ENCODE measurements at regions not wholly inside any gene's neighbourhood (a gene's known extent, or its start where the extent isn't known, plus 50 kb on each side); places are given as distances from the start of the nearest gene placed in this dataset.

- no peak for FAIRE-seq
- DNase-seq (ENCODE audit: insufficient read length, low spot score) = no peak
- TF ChIP-seq PAX5 (IDR thresholded peaks at IDR 0.05; ENCODE audit: insufficient read depth, low read length, severe bottlenecking) (no peak), TAF1 (IDR thresholded peaks at IDR 0.05; ENCODE audit: low read depth, low read length) (no peak), POLR2A (IDR thresholded peaks at IDR 0.05; ENCODE audit: low read depth, low read length) (no peak), POU2F2 (IDR thresholded peaks at IDR 0.05; ENCODE audit: low read depth, low read length) (no peak), SPI1 (IDR thresholded peaks at IDR 0.05; ENCODE audit: low read depth, low read length) (no peak), POLR2AphosphoS5 (IDR thresholded peaks at IDR 0.05; ENCODE audit: low read depth, low read length) (no peak)
These were observed 290.5 kb downstream of the HAPSTR1 start for GRCh38 chr16:9381905-9382304.

DNA sequence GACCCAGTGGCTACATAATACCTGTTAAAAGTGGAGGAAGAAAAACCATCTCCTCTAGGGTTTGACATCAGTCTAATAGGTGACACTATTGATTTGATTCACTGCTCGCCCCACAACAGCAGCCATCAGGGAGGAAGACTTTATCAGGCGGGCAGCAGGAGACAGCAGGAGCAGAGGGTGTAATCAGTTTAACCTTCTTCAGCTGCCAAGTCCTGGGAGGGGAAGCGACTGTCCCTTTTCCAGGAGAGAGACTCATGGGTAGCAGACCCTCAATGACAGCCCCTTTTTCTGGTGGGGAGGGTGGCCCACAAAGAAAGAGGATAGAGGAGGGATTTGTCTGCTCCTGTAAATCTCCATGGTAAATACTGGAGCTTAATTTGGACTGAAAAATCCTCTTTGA, 291.8 kb downstream of the HAPSTR1 start:
- FAIRE-seq = no peak
- DNase-seq (ENCODE audit: insufficient read length, low spot score) = no peak
- no peak for TF ChIP-seq TAF1 (IDR thresholded peaks at IDR 0.05; ENCODE audit: low read depth, low read length)
- TF ChIP-seq POU2F2 (IDR thresholded peaks at IDR 0.05; ENCODE audit: low read depth, low read length) = no peak
- TF ChIP-seq SPI1 (IDR thresholded peaks at IDR 0.05; ENCODE audit: low read depth, low read length) = no peak
- TF ChIP-seq POLR2AphosphoS5 (IDR thresholded peaks at IDR 0.05; ENCODE audit: low read depth, low read length) = no peak
- TF ChIP-seq POLR2A (IDR thresholded peaks at IDR 0.05; ENCODE audit: low read depth, low read length) = no peak
- TF ChIP-seq PAX5 (IDR thresholded peaks at IDR 0.05; ENCODE audit: insufficient read depth, low read length, severe bottlenecking) = no peak

DNA sequence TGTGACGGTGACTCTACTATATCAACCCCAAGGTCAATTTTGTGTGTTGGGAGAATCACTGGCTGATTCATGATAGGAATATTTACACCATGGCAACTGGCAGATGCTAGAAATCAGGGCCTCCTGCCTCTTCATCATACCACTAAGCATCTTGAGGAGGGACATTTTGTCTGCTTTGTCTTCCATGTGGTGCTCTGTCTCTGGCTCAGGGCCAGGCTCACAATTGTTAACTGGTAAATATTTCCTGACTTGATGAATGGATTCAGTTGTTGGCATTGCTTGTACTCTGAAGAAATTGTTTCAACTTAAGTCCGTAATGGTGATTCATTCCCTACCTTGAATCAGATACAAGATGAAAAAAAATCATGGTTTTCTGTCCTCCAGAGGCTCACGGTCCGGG, 292.7 kb downstream of the HAPSTR1 start:
- no peak for FAIRE-seq
- TF ChIP-seq POU2F2 (IDR thresholded peaks at IDR 0.05; ENCODE audit: low read depth, low read length) = no peak
- no peak for TF ChIP-seq POLR2AphosphoS5 (IDR thresholded peaks at IDR 0.05; ENCODE audit: low read depth, low read length)
- TF ChIP-seq SPI1 (IDR thresholded peaks at IDR 0.05; ENCODE audit: low read depth, low read length) = no peak
- TF ChIP-seq TAF1 (IDR thresholded peaks at IDR 0.05; ENCODE audit: low read depth, low read length) = no peak
- no peak for TF ChIP-seq POLR2A (IDR thresholded peaks at IDR 0.05; ENCODE audit: low read depth, low read length)
- no peak for TF ChIP-seq PAX5 (IDR thresholded peaks at IDR 0.05; ENCODE audit: insufficient read depth, low read length, severe bottlenecking)
- no peak for DNase-seq (ENCODE audit: insufficient read length, low spot score)

GRCh38 chr16:9389543-9390207, 298.2 kb downstream of the HAPSTR1 start:
- TF ChIP-seq SPI1 (IDR thresholded peaks at IDR 0.05; ENCODE audit: low read depth, low read length) = no peak
- no peak for TF ChIP-seq POLR2A (IDR thresholded peaks at IDR 0.05; ENCODE audit: low read depth, low read length)
- TF ChIP-seq POLR2AphosphoS5 (IDR thresholded peaks at IDR 0.05; ENCODE audit: low read depth, low read length) = no peak
- TF ChIP-seq PAX5 (IDR thresholded peaks at IDR 0.05; ENCODE audit: insufficient read depth, low read length, severe bottlenecking) = no peak
- no peak for TF ChIP-seq TAF1 (IDR thresholded peaks at IDR 0.05; ENCODE audit: low read depth, low read length)
- no peak for TF ChIP-seq POU2F2 (IDR thresholded peaks at IDR 0.05; ENCODE audit: low read depth, low read length)
- FAIRE-seq (no peak), DNase-seq (ENCODE audit: insufficient read length, low spot score) (no peak)

DNA sequence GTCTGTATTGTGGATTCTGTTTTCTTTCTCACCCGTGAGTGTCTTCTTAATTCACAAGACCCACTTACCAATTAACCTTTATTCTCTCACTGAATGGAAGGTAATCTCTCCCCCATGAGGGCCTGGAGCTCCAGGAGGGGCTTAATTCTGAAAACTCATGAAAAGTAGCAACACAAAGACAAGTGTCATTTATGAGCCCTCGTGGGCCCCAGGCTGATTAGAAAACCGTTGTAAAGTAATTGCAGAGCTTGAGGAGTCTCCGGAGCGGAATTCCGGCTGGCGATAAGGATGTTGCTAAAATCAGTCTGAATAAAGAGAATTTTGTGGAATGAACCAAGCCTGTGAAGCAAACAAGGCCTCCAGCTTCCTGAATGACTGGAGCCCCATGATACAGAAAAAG, 301.5 kb downstream of the HAPSTR1 start:
- DNase-seq (ENCODE audit: insufficient read length, low spot score) (no peak), FAIRE-seq (no peak)
- TF ChIP-seq PAX5 (IDR thresholded peaks at IDR 0.05; ENCODE audit: insufficient read depth, low read length, severe bottlenecking) (no peak), SPI1 (IDR thresholded peaks at IDR 0.05; ENCODE audit: low read depth, low read length) (no peak), POLR2A (IDR thresholded peaks at IDR 0.05; ENCODE audit: low read depth, low read length) (no peak), POLR2AphosphoS5 (IDR thresholded peaks at IDR 0.05; ENCODE audit: low read depth, low read length) (no peak), POU2F2 (IDR thresholded peaks at IDR 0.05; ENCODE audit: low read depth, low read length) (no peak), TAF1 (IDR thresholded peaks at IDR 0.05; ENCODE audit: low read depth, low read length) (no peak)

GRCh38 chr16:9393591-9393990, 302.1 kb downstream of the HAPSTR1 start:
- DNase-seq (ENCODE audit: insufficient read length, low spot score) (no peak), FAIRE-seq (no peak)
- TF ChIP-seq TAF1 (IDR thresholded peaks at IDR 0.05; ENCODE audit: low read depth, low read length) (no peak), POLR2AphosphoS5 (IDR thresholded peaks at IDR 0.05; ENCODE audit: low read depth, low read length) (no peak), SPI1 (IDR thresholded peaks at IDR 0.05; ENCODE audit: low read depth, low read length) (no peak), POLR2A (IDR thresholded peaks at IDR 0.05; ENCODE audit: low read depth, low read length) (no peak), PAX5 (IDR thresholded peaks at IDR 0.05; ENCODE audit: insufficient read depth, low read length, severe bottlenecking) (no peak), POU2F2 (IDR thresholded peaks at IDR 0.05; ENCODE audit: low read depth, low read length) (no peak)

DNA sequence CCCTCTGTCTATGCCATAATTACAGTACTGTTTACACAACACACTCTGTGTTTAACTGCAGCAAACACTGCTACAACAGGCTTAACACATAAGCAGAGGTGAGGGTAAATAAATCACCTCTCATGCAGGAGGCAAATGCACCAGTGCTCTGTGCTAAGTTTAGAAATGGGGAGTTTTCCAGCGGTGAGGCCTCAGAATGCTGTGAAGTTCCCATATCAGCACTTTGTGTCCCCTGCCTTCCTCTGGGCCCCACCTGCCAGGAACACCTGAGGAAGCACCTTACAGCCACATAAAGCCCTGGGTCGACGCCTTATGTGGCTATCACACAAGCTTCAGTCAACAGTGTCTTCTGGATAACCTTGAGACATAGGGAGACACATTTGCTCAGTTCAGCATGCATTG, 304.5 kb downstream of the HAPSTR1 start:
- FAIRE-seq = no peak
- no peak for DNase-seq (ENCODE audit: insufficient read length, low spot score)
- TF ChIP-seq SPI1 (IDR thresholded peaks at IDR 0.05; ENCODE audit: low read depth, low read length) (no peak), TAF1 (IDR thresholded peaks at IDR 0.05; ENCODE audit: low read depth, low read length) (no peak), POU2F2 (IDR thresholded peaks at IDR 0.05; ENCODE audit: low read depth, low read length) (no peak), PAX5 (IDR thresholded peaks at IDR 0.05; ENCODE audit: insufficient read depth, low read length, severe bottlenecking) (no peak), POLR2A (IDR thresholded peaks at IDR 0.05; ENCODE audit: low read depth, low read length) (no peak), POLR2AphosphoS5 (IDR thresholded peaks at IDR 0.05; ENCODE audit: low read depth, low read length) (no peak)

DNA sequence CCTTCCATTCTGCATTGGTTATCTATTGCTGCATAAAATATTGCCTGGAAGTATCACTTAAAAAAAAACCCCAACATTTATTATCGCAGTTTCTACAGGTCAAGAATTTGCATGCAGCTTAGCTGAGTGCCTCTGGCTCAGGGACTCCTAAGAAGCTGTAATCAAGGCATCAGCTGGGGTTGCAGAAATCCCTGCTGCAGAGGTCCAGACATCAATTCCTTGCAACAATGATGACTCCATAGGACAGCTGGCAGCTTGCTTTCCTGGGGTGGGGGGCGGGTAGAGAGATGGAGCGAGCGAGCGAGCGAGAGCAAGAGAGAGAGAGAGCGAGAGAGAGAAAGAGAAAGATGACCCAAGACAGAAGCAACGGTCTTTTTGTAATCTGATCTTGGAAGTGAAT, 308.1 kb downstream of the HAPSTR1 start:
- FAIRE-seq (no peak), DNase-seq (ENCODE audit: insufficient read length, low spot score) (no peak)
- TF ChIP-seq SPI1 (IDR thresholded peaks at IDR 0.05; ENCODE audit: low read depth, low read length) = no peak
- TF ChIP-seq POLR2AphosphoS5 (IDR thresholded peaks at IDR 0.05; ENCODE audit: low read depth, low read length) = no peak
- no peak for TF ChIP-seq POU2F2 (IDR thresholded peaks at IDR 0.05; ENCODE audit: low read depth, low read length)
- no peak for TF ChIP-seq TAF1 (IDR thresholded peaks at IDR 0.05; ENCODE audit: low read depth, low read length)
- TF ChIP-seq PAX5 (IDR thresholded peaks at IDR 0.05; ENCODE audit: insufficient read depth, low read length, severe bottlenecking) = no peak
- no peak for TF ChIP-seq POLR2A (IDR thresholded peaks at IDR 0.05; ENCODE audit: low read depth, low read length)

DNA sequence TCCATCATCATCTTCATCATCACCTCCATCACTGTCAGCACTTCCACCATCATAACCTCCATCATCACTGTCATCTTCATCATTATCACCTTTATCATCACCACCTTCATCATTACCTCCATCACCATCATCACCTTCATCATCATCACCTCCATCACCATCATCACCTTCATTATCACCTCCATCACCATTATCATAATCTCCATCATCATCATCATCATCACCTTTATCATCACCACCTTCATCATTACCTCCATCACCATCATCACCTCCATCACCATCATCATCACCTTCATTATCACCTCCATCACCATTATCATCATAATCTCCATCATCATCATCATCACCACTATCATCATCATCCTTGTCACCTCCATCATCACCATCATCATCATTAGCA, 309.7 kb downstream of the HAPSTR1 start:
- FAIRE-seq = no peak
- no peak for DNase-seq (ENCODE audit: insufficient read length, low spot score)
- TF ChIP-seq SPI1 (IDR thresholded peaks at IDR 0.05; ENCODE audit: low read depth, low read length) (no peak), TAF1 (IDR thresholded peaks at IDR 0.05; ENCODE audit: low read depth, low read length) (no peak), PAX5 (IDR thresholded peaks at IDR 0.05; ENCODE audit: insufficient read depth, low read length, severe bottlenecking) (no peak), POLR2A (IDR thresholded peaks at IDR 0.05; ENCODE audit: low read depth, low read length) (no peak), POU2F2 (IDR thresholded peaks at IDR 0.05; ENCODE audit: low read depth, low read length) (no peak)

Measured in GM12891 (cell line).